SKM-1 treated with dmso at 0.1 percent for 144 hours (cell line): ENCODE measurements at regions not wholly inside any gene's neighbourhood (a gene's known extent, or its start where the extent isn't known, plus 50 kb on each side); places are given as distances from the start of the nearest gene placed in this dataset.

Experiments
- DNase-seq: peaks from one replicate; lab custom pipeline; 2025; ENCODE audit not compliant: unreplicated experiment; lab: John Stamatoyannopoulos, UW

- DNase-seq, result no peak
These were observed 678.8 kb downstream of the INHBA start for GRCh38 chr7:41024126-41024525.

- no peak for DNase-seq
These were observed 682.8 kb downstream of the INHBA start for GRCh38 chr7:41020056-41020455.

GRCh38 chr7:41013117-41013516 lies 689.8 kb downstream of the INHBA start:
- no peak for DNase-seq

DNA sequence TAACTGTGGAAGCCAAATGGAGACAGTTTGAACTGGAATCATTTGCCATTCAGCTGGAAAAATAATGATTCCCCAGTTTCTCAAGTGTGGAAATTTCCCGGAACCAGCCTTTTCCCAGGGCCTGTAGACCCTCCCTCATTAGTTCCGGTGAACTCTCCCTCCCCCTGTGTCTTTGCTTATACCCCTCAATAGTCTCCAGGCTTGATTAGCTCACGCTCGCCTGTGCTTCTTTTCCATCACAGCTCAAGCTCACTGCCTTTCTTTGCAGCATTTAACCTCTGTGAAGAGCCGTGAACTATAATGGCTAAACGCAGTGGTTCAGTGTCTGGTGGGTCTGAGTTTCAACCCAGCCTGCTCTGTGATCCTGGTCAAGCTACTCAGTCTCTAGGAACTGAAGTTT lies 690.8 kb downstream of the INHBA start:
- no peak for DNase-seq

GRCh38 chr7:41010967-41011366 lies 691.9 kb downstream of the INHBA start:
- no peak for DNase-seq

- DNase-seq, result peak; percentile 61
These were observed 692.5 kb downstream of the INHBA start for GRCh38 chr7:41010418-41010817.

DNA sequence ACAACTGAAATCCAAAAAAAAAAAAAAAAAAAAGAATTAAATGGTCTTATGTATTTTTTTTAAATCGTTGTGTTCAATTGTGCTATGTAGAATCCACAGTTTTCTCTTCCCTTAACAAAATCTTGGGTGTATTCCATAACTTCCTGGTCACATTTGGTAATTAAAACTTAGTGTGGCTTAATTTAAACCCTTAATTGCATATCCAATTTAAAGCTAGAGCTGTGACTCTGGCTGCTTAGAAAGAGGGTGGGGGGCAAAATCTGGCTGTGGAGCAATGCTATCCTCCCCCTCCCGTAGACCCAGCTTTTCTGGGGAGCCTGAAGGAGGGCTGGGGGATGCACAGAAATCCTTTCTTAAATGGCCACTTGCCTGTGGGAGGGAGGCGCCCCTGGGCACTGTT lies 695.1 kb downstream of the INHBA start:
- DNase-seq, result no peak

DNA sequence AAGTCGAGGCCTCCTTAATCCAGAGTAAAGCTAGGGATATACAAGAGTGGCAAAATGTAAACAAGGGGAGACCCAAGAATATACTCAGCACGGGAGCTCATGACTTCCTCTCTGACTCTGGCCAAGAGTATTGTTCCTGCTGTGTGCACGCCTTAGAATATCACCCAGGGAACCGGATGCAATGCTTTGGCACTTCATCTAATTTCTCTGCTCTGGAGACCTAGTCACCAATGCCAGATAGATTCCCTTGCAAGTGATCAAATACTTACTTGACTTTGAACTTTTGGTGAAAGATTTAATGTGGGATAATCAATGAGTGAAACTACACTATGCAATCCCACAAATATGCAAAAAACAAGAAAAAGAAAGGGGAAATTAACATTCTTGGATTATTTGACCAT lies 695.5 kb downstream of the INHBA start:
- no peak for DNase-seq

DNA sequence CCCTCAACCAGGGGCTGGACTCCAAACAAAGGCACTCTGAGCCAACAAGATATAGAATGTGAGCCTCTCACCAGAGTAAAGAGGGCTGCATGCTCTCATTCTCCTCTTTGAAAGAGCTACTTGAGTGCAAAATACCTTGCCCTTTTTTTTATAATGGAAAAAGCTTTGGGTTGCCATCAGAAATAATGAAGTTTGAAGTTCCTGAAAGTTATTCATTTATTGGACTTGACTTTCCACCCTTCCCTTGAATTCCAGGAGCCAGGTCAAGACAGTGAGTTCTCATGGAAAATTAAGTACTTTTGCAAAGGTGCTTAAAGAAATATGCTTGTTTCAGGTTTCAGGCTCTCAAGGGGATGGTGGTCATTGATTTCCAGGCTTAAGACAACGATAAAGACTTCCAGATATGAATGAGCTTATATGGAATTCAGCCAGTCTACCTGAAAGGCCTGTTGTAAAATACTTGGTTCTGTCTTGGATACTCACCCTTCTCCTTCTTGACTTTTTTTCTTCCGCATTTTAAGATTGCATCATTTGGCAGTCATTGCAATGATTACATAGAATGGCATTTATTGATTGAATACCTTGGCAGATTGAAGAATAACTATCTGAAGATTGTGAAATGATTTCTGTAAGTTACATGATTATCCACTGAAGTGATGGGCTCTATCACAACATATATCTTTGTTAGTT lies 696.4 kb downstream of the INHBA start:
- DNase-seq, result no peak

DNA sequence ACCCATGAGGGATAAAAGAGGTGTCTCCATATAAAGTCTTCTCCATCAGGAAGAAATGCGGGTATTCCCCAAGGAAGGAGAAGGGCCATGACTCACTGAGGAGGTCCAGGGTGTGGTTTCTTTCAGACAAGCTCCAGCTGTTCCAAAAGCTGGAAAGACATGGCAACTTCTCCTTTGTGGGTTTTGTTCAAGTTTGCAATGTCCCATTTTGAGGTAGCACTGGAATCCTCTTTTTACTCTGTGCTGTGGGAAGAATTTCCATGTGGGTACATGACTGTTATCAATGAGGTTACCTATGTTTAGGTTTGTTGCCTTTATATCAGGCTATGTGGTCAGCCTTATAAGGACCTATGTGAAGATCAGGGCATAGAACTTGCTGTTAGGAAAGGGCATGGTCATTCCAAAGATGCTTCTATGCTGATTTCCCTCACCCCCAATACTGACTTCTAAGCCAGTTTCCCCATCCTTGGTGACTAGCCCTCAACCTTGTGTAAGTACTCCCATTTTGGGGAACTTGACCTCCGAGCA lies 697.5 kb downstream of the INHBA start:
- DNase-seq, result no peak

- DNase-seq, result no peak
These were observed 698.9 kb downstream of the INHBA start for GRCh38 chr7:41003977-41004376.

- no peak for DNase-seq
These were observed 699.3 kb downstream of the INHBA start for GRCh38 chr7:41003611-41003940.

- DNase-seq, result peak; percentile 54
These were observed 699.9 kb downstream of the INHBA start for GRCh38 chr7:41002741-41003610.

GRCh38 chr7:41000042-41000441 lies 702.8 kb downstream of the INHBA start:
- no peak for DNase-seq

DNA sequence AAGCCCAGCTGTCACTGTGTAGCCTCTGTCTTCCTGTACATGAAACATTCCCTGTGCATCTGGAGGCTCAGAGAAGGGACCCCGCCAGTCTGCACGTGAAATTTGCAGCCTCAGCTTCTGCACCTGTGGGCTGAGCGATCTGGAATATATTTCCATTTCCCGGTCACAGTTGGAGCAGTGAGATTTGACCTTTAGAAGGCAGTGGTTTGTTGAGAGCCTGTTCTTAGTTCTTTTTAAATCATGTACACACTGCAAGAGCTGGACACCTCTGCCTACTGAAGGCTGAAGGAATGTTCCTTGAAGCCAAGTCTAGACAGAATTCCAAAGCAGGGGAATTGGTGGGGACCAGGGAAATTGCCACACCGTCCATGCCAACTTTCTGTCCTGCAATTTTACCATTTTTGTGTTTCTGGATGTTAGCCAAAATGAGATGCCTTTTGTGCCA lies 706.6 kb downstream of the INHBA start:
- DNase-seq, result no peak

GRCh38 chr7:40990841-40991240 lies 712.0 kb downstream of the INHBA start:
- DNase-seq, result no peak

DNA sequence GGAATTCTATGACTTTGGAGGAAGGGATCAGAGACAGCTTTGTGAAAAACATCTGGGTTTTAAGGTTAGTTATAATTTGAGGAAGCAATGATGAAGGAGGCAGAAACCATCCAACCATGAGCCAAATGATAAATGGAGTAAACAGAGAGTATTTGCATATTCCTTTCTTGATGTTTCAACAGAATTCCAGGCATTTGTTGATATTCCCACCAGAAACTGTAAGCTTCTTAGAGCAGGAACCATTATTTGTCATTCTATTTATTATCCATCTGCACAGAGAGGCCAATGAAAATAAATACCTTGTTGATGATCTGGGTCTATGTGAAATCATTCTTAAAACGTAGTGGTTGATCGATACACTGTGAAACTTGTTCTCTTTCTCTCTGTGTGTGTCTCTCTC lies 715.3 kb downstream of the INHBA start:
- DNase-seq, result no peak

- no peak for DNase-seq
These were observed 716.5 kb downstream of the INHBA start for GRCh38 chr7:40986351-40986873.

GRCh38 chr7:40983111-40983510 lies 719.8 kb downstream of the INHBA start:
- no peak for DNase-seq

DNA sequence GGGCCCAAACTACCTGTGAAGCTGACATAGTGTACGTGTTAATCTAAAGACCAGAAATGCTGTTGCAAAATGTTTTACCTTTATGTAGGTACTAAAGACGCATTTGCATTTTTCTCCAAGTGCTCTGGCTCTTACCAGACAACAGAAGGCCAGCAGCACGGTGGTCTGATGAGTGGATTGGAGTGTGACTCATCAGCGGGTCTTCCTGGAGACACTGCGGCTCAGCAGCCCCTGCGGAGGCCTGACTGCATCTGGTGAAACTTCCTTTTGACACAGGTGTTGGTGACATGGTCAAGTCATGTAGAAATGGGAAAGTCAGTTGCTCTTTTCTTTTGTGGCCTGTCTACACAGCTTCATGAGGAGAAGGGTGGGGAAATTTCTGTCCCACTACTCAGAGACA lies 723.6 kb downstream of the INHBA start:
- DNase-seq, result no peak

DNA sequence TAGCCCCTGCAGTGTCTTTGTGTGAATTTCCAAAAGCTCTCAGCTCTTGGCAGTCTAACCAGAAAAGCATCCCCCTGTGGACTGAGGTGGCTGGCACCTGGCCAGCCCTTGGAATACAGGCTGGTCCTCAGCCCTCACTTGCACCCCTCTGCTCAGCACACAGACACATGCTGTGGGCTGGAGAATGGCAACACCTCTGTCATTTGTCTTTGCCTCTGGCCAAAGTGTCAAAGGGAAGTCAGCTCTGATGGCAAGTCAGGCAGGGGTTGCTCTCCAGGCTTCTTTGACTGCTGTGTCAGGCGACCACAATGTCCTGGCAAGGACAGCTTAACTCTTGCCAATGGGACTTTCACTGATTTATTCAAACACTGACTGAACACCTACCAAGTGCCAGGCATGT lies 724.8 kb downstream of the INHBA start:
- DNase-seq, result no peak

DNA sequence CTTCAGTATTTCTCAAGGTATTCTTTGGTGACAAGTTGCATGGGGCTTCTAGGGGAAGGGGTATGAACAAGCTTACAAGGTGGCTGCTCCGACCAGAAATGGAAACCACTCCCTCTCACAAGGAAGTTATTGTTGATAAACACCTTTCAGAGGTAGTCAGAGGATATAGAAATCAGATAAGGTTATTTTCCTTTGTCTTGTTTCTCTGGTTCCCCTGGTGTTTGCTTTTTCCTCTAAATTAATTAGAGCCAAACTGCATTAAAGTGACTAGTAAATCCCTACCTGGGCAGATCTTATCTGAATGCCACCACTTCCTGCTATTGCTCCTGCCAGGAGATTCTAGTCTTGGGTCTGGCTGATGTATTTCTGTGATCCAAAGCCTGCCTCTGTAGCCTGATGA lies 725.4 kb downstream of the INHBA start:
- DNase-seq, result no peak
